ENCODE measurements at regions not wholly inside any gene's neighbourhood (a gene's known extent, or its start where the extent isn't known, plus 50 kb on each side); places are given as distances from the start of the nearest gene placed in this dataset.
"Not testable (repeated sequence)": the region's sequence is repeated elsewhere in the genome, so short reads cannot be mapped to it uniquely, and the experiment has no call there.

- no peak for DNase-seq
Observed at GRCh38 chr10:55223352-55223751, 422.3 kb upstream of the PCDH15 start.

GRCh38 chr10:55220975-55221374 lies 419.9 kb upstream of the PCDH15 start:
- DNase-seq, result no peak

GRCh38 chr10:55215699-55216098 lies 414.7 kb upstream of the PCDH15 start:
- no peak for DNase-seq

GRCh38 chr10:55214608-55215007 lies 413.6 kb upstream of the PCDH15 start:
- DNase-seq, result no peak

GRCh38 chr10:55212051-55212450 lies 411.0 kb upstream of the PCDH15 start:
- DNase-seq, result no peak

GRCh38 chr10:55203874-55204273 lies 402.8 kb upstream of the PCDH15 start:
- DNase-seq, result no peak

GRCh38 chr10:55203319-55203718 lies 402.3 kb upstream of the PCDH15 start:
- no peak for DNase-seq

- DNase-seq, result no peak
Observed at GRCh38 chr10:55200020-55200419, 399.0 kb upstream of the PCDH15 start.

- no peak for DNase-seq
Observed at GRCh38 chr10:55191236-55191860, 390.3 kb upstream of the PCDH15 start.

- DNase-seq, result no peak
Observed at GRCh38 chr10:55183993-55184392, 383.0 kb upstream of the PCDH15 start.

- no peak for DNase-seq
Observed at GRCh38 chr10:55180357-55180756, 379.3 kb upstream of the PCDH15 start.

- DNase-seq, result no peak
Observed at GRCh38 chr10:55174419-55174818, 373.4 kb upstream of the PCDH15 start.

GRCh38 chr10:55169493-55169892 lies 368.5 kb upstream of the PCDH15 start:
- no peak for DNase-seq

GRCh38 chr10:55168343-55168742 lies 367.3 kb upstream of the PCDH15 start:
- no peak for DNase-seq

- DNase-seq, result no peak
Observed at GRCh38 chr10:55163388-55163979, 362.5 kb upstream of the PCDH15 start.

- DNase-seq, result not testable (repeated sequence)
Observed at GRCh38 chr10:55162321-55162720, 361.3 kb upstream of the PCDH15 start.

- no peak for DNase-seq
Observed at GRCh38 chr10:55160655-55161283, 359.7 kb upstream of the PCDH15 start.

GRCh38 chr10:55158633-55159032 lies 357.6 kb upstream of the PCDH15 start:
- DNase-seq, result no peak

- no peak for DNase-seq
Observed at GRCh38 chr10:55146032-55146431, 345.0 kb upstream of the PCDH15 start.

GRCh38 chr10:55144001-55144400 lies 343.0 kb upstream of the PCDH15 start:
- DNase-seq, result no peak

GRCh38 chr10:55141892-55142291 lies 340.9 kb upstream of the PCDH15 start:
- peak; percentile 17 for DNase-seq

GRCh38 chr10:55137063-55137462 lies 336.0 kb upstream of the PCDH15 start:
- DNase-seq, result no peak

GRCh38 chr10:55104738-55105137 lies 303.7 kb upstream of the PCDH15 start:
- DNase-seq, result no peak

GRCh38 chr10:55098452-55098851 lies 297.4 kb upstream of the PCDH15 start:
- no peak for DNase-seq

Measured in NCI-H748 treated with DMSO at 0.1 percent for 48 hours (cell line).